HG02623 (cell line): ENCODE measurements at regions not wholly inside any gene's neighbourhood (a gene's known extent, or its start where the extent isn't known, plus 50 kb on each side); places are given as distances from the start of the nearest gene placed in this dataset.
A peak's percentile ranks its signal among the peaks of the same experiment; 100 is the strongest.
"Not testable (repeated sequence)": the region's sequence is repeated elsewhere in the genome, so short reads cannot be mapped to it uniquely, and the experiment has no call there.

Experiments
- ATAC-seq: cut with Tn5 transposase; IDR thresholded peaks from one replicate; pipeline ENCODE4 v1.9.1; 2021; ENCODE audit warnings: moderate library complexity; ENCODE audit not compliant: unreplicated experiment

DNA sequence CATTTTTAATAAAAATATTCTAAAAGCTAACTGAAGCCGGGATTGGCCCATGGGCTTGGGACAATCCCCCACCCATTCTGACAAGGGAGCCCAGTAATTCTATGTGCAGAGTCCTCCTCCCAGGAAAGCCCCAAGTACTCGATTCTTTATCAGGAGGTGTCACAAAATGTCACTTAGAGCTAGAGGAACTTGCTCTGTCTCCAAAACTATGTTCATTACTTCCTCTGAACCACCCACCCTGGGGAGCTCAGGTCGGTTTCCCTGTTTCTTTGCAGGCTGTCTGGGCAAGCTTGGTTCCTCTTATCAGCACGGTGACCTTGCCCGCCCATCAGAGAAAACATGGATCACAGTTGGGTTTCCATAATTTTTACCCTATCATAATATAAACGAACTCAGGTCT, 430.6 kb upstream of the ID2 start:
- no peak for ATAC-seq

DNA sequence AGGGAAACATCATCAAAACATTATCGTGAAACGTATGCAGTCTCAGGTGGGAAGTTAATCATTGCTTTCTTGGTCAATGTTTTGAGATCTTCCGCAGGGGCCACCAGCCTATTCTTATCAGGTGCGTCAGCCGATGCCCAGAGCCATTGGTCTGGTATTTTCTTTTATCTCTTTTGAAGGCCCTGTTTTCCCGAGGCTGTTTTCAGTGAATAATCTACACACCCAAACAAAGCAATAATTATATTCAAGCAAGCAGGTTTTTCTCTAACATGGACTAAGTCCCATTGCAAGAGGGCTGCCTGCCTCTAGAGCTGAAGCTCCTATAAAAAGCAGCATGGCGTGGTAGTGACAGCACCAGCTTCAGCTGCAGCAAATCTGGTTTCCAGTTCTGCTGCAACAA, 430.0 kb upstream of the ID2 start:
- ATAC-seq = no peak

DNA sequence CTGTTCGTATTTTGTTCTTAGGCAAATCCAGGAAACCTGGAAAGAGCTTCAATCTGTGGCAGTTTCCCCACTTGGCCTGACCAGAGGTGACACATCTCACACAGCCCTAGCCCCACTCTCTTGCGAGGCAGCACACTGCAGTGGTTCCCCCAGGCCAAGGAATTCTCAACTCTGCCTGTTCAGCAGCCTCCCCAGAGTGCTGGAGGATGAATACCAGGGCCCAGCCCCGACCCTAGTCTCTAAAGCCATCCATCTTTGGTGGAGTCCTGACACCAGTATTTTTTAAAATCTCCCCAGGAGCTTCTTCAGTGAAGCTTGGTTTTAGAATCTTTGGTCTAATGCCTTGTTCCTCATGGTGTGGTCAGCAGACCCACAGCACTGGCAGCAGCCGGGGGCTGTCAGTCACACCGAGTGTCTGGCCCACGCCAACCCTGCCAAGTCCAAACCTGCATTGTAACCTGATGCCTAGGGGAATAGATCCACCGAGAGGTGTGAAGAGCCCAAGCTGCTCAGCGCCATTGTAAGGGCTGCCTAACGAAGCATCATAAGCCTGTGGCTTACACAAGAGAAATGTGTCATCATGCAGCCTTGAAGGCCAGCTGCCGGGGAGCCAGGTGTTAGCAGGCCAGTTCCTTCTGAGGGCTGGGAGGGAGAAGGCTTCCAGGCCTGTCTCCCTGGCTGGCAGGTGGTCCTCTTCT, 428.7 kb upstream of the ID2 start:
- ATAC-seq = peak; percentile 88

DNA sequence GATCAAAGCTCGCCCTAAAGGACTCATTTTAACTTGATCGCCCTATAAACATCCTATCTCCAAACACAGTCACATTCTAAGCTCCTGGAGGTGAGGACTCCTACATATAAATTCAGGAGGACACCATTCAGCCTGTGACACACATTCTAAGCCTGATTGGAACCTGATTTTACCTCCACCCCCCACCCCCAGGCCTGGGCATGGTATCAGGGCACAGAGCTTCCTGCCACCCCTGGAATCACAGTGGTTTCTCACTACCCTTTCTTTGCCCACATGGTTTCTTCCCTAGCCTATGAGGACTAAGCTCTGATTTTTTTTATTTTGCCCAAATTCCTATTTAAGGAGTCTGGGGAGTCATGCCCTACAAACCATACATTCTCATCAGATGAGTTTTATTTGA, 428.1 kb upstream of the ID2 start:
- ATAC-seq = no peak

DNA sequence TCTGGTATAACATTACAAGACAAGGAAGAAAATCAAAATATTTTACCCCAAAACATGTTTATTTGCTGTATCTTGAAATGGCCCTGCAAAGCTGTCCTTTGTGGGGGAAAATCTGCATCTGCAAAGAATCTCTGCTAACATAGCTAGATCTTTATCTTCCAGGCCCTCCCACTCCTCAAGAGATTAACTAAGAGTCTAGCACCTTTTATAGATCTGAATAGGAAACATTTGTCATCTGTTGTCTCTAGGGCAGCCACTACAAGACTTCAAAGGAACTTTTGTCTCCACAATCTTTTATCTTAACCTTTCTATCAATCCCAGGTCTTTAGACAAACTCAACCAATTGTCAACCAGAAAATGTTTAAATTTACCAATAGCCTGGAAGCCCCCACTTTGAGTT, 427.6 kb upstream of the ID2 start:
- not testable (repeated sequence) for ATAC-seq

DNA sequence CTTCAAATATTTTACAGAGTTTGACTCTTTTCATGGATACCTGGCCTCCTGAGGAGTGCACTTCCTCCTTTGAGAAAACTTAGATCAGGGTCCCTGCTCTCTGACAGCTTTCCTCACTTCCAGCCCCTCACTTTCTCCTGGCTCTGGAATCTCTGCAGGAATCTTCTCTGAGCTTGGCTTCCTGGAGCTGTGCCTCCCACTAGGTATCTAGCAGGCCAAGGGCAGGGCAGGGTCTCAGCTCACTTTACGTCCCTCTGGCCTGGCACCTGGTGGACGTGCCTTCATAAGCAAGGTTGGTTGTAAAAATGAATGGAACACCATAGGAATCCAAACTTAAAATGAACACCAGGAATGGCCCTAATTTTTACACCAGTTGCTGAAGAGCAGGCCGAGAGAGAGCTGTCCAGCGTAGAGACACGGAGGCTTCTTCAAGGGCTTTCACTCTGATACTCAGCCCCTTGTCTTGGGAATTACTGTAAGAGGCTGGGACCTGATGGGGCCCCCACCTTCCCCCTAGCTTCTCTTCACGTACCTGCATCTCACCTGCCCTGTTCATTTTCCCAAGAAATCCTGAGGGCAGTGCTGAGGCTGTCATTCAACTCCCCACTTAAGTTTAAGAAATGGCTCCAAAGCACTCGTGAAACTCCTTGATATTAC, 426.9 kb upstream of the ID2 start:
- ATAC-seq = no peak

DNA sequence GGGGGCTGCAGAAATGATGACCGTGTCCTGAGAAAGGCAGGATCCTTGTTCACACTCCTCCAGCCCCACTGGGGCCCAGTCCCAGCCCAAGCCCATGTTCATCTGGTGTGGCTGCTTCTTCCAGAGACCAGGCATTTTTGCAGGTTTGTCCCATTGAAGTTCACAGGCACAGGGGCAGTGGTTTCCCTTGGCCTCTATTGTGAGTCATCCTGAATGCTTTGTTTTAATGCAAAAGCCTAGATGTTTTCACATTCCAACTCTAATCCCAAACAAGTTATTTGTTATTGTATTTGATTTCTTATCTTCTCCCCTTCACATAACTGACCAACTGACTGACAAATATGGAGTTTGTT, 426.4 kb upstream of the ID2 start:
- ATAC-seq = no peak

DNA sequence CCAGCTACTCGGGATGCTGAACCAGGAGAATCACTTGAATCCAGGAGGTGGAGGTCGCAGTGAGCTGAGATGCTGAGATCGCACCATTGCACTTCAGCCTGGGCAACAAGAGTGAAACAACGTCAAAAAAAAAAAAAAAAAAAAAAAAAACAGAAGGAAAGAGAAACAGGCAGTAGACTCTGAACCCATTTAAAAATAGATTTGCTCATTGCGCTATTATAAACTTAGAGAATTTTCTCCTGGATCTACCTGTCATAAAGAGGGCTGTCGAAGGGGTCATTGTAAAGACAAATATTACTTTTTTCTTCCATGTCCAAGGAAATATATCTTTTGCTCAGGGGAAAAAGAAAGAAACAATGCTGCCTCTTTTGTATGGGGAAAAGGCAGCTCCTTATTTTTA, 425.0 kb upstream of the ID2 start:
- no peak for ATAC-seq

DNA sequence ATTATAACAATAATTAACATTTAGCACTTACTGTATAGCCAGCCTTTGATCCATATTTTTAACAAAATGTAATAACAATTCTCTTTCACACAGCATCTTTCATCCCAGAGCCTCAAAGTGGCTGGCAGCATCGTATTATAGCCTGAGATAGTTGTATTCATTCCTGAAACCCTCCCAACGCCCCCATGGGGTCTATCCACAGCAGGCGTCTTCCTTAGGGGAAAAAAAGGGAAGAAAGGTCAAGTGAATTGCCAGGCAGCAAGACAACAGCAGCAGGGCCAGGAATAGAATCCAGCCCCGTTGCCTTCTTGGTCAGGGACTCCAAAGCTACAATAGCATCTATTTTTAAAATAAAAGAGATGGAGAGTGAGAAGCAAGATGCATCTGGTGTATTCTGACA, 424.4 kb upstream of the ID2 start:
- ATAC-seq = no peak

DNA sequence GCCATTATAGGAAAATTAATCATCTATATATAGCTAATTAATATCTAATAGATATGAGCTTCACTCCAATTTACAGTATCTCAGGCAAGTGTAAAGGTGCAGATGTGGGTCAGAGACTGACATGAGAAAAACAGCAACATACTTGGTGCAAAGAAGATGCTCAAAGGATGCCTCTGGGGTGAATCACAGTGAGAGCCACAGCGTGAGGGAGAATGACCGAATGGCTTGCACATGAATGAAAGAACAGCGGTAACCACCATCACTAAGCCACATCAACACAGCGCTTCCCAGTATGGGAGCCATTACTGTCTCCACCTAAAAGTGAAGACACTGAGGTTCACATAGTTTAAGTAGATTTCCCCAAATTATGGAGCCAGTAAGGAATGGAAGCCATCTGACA, 423.4 kb upstream of the ID2 start:
- no peak for ATAC-seq

DNA sequence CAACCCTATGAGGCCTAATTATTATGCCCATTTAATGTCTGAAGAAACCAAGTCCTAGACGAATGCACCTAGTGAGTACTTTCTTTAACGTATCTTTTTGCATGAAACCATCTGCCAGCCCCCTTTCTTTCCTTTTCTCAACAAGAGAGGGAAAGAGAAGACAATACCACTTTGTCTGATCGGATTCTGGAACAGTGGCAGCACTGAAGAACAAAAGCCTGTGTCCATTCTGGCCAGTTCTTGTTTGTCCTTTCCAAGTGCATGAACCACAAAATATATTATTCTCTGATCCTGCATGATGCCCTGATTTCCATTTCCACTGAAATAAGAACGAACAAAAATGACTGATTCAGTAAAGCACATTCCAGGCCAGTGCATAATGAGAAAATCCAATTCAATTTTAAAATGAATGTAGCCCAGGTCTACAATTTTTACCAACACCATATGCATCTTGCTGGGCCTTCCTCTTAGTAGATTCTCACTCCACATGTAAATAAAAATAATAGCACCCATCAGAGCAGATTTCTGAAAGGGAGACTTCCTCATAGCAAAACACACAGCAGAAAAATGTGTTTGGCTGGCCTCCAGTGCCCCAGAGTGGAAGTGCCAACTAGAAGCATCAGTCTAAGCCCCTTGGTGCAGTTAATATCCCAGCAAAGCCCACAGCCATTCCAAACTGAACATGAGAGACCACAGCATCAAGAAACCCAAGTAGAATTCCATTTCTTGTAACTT, 422.6 kb upstream of the ID2 start:
- ATAC-seq = no peak

DNA sequence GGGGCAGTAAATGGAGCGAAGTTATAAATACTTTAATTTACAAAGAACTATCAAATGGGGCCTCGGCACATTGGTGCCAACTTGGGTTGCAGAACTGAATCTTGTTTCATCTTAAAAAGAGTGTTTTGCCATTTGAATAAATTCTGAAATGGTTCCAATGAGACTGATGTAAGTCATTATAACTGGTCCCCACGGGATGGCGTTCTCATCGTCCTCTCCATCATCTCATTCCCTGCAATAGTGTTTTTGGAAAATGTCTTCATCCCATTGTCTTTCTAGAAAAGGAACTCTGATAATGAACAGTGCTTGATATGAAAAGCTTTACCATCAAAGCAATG, 422.0 kb upstream of the ID2 start:
- ATAC-seq = no peak

DNA sequence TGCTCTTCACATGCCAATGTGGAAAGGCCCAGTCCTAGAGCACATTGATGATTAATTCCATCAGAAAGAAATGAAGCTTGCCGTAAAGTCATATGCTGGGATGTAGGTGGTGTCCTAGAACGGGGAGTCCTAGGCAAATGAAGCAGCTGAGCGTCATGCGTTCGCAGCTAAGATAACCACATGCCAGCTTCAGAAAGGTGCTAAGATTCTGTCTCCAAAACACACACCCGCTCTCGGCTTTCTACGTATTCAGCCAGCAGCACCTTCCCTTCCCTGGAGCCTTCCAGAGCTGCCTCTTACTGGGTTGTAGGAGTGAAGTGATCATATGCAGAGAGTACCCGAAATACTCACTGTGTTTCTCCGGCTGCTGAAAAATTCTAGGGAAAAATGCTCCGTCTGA, 421.6 kb upstream of the ID2 start:
- no peak for ATAC-seq

DNA sequence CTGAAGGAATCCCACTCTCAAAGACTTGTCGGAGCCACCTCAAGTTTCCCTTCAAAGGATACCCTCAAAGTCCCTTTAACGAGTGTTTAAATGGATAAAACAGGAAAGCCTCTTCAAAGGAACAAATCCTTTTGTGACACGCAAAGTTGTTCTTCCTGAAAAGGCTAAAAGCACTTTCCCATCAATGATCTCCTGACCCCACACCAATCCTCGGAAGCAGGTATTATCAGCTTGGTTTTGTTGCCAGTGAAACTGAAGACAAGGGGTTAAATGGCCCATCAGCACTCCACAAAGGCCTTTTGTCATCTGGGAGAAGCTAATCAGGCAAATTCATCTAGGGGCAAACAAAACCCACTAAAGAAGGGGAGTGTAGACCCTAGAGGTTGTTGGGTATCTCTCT, 418.0 kb upstream of the ID2 start:
- ATAC-seq = no peak

DNA sequence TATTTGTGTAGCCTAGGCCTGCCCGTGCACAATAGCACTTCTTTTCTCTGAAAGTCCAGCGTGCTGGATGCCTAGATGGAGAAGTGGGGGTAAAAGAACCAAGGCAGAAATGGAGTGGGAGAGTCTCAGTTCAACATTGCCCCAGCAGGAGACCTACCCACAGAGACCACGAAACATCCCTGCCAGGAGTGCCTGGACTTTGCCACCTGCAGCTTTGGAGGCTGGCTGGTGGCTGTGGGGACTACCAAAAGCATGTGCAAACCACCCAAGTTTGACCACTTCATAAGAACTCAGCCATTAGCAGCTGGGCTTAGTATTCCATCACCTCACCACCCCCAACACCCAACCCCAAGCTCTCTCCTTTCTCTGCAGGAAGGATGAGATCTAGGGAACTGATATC, 416.9 kb upstream of the ID2 start:
- no peak for ATAC-seq

DNA sequence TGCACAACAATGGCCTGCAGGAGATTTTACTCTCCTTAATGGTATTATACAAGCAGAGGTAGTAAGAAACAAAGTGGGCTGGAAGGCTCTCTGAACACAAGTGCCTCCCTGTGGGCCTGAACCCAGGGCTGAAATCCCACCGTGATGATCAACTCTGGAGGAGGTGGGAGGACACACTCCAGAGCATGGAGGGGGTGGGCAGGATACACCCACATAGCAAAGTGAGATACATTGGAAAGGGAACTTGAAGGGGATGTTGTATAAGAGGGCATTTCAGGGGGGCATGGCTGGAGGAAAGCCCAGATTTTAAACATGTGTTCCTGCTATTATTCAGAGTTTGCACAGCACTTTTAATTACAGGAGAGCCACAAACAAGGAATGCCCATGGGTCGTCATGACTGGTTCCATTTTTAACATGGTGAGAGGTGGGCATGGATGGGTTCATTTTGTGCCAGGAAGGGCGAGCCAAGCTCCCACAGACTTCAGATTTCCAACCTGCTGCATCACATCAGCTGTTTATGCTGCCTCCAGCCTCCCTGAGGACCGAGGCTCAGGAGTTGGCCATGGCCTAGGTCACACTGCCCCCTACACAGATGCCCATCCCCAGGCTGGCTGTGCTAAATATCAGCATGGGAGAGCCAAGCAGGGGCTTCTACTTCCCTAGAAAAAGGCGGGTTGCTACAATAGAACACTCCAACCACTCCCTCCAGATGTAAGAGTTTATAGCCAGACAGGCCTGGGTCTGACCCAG, 416.2 kb upstream of the ID2 start:
- ATAC-seq = no peak

DNA sequence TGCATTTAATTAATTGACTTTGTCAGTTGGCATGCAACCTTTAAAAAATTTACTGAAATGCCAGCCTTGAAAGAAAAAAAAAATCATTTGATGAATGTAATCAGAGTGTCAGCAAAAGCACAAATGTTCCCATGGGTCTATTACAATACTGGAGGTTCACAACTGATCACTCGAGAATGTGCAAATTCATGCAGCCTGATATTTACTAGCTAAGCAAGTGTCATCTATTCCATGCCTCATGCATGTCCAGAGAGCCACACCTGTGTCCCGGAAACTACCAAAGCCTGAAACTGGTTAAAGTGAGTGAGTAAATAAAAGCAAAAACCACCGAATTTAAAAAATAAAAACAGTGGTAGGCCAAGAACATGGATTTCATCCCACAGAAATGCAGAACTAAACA, 415.3 kb upstream of the ID2 start:
- ATAC-seq = no peak

DNA sequence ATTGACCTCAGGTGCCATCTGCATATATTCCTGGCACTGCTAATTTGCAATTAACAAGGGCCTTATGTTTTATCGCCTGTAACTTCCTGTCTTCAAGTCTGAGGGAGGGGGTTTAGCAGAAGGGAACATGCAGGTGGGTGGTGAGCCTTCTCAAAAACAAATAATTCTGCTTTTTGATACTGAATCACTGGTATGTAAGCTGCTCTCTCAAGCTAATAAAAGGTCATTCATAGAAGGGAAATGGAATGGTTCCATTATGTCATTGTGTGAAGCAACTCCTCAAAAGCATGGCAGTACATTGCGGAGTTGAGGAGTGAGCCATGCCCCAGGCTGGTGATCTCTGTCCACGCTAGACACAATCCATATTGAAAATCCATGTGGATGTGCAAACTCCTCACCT, 414.8 kb upstream of the ID2 start:
- ATAC-seq = no peak

DNA sequence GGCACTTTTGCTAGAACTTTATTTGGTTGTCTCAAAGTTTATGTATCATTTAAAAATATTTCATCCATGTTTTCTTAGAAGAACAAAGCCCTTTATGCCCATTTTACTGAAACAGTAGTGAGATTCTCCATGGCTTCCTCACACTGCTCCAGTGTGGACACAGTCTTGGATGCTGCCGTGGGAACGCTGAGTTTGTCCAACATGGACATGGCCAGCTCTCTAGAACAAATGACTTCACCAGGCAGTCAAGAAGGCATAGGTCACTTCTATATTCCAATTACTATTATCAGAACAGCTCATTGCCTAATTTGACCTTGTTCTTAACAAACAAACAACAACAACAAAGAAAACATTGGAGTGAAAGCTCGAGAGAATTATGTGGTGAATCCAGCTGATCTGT, 414.1 kb upstream of the ID2 start:
- ATAC-seq = no peak

DNA sequence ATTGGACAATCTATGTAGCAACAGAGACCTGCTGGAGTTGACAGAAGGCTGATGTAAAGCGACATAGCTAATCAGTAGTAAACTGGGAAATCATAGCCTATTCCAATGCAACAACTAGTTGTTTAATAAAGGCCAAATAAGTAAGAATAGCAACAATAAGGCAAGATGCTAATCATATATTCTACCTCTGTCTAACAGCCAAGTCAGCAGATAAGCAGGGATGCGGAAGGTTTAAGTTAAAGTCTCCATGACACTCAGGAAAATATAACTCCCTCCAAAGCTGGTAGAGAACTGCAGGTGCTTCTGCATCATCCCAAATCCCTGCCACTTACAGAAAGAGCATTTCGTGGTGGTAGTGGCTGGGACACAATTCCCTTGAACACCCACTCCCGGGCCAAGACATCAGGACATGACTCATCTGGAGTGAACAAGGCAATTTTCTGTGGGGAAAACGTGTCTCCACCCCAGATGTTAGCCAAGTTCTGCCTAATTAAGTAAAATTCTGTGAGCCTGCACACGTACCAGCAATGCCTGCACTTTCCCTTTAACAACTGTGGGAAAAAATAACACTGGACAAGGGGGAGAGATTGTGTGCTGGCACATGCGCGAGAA, 413.6 kb upstream of the ID2 start:
- no peak for ATAC-seq

DNA sequence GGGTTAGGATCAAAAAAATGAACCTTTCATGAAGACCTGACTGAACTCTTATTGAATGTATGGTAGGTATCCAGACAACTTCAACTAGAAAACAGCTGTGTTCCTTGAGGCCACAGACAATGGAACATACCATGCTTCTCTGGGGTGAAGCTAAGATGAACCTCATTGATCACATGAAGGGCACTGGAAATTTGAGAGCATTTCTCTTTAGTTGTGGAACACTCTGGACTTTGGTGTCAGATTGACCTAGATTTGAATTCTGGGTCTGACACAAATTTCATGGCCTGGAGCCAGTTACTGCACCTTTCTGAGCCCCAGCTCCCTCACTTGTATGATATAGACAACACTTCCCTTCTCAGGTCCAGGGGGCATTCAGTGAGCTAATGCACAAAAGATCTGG, 411.2 kb upstream of the ID2 start:
- no peak for ATAC-seq

DNA sequence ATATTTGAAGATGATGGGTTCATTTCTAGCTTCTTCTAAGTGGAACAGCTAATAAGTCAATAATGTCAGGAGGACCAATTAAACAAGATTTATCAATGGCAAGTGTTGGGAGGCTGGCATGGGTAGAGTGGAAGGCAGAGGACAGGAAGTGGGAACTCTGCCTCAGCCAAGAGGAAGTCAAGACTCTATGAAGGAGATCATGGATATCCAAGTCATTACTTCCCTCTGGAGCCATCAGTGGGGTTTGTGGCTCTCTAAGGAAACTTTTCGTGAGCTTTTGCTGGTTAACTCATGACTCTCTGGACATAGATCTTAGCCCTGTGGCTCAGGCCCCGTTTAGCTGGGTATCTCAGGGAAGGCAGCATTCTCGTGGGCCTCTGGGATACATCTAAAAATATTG, 410.4 kb upstream of the ID2 start:
- no peak for ATAC-seq
